ENCODE measurements at regions not wholly inside any gene's neighbourhood (a gene's known extent, or its start where the extent isn't known, plus 50 kb on each side); places are given as distances from the start of the nearest gene placed in this dataset.

DNA sequence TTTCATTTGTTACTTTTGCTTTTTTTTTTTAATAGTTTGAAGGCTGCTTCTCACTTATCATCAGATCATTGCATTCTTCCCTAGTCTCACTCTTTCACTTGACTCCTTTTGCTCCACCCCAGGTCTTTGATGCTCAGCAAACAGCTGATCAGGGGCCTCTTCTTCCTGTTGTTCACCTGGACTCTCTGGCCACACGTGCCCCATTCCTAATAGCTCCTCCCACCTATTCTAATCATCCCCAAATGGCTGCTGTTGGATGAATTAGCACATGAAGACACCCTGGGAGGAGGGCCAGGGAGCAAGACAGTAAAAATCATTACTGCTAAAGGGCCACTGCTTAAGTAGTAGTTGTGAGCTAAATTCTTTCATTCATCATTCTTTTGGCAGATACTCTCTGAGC, 119.5 kb downstream of the MAB21L3 start:
- TF ChIP-seq, protein P1, sequence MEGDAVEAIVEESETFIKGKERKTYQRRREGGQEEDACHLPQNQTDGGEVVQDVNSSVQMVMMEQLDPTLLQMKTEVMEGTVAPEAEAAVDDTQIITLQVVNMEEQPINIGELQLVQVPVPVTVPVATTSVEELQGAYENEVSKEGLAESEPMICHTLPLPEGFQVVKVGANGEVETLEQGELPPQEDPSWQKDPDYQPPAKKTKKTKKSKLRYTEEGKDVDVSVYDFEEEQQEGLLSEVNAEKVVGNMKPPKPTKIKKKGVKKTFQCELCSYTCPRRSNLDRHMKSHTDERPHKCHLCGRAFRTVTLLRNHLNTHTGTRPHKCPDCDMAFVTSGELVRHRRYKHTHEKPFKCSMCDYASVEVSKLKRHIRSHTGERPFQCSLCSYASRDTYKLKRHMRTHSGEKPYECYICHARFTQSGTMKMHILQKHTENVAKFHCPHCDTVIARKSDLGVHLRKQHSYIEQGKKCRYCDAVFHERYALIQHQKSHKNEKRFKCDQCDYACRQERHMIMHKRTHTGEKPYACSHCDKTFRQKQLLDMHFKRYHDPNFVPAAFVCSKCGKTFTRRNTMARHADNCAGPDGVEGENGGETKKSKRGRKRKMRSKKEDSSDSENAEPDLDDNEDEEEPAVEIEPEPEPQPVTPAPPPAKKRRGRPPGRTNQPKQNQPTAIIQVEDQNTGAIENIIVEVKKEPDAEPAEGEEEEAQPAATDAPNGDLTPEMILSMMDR (IDR thresholded peaks at IDR 0.05; ENCODE audit: insufficient read depth, low read depth, low read length, missing control alignments) = no peak
- no peak overlapping the region for H3K4me3 ChIP-seq (ENCODE audit: low read length)
- DNase-seq (ENCODE audit: low read depth) = no peak

DNA sequence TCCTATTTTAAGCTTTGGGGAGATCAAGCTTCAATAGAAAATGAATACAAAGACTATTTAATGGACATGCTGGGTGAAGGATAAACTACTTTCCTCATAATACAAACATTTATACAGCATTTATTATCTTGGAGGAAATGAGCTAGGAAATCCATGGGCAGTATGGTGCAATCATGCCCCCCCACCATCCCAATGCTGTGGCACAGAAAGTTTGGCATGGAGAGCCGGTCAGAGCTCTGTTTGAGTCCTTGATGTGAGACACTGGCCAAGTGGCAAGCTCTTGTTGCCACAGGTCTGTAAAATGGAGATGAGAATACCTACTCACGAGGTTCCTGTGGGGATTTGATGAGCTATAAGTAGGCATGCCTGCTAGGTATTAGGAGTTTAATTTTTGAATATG, 120.6 kb downstream of the MAB21L3 start:
- TF ChIP-seq, protein P1 (IDR thresholded peaks at IDR 0.05; ENCODE audit: insufficient read depth, low read depth, low read length, missing control alignments) = no peak
- no peak for DNase-seq (ENCODE audit: low read depth)

DNA sequence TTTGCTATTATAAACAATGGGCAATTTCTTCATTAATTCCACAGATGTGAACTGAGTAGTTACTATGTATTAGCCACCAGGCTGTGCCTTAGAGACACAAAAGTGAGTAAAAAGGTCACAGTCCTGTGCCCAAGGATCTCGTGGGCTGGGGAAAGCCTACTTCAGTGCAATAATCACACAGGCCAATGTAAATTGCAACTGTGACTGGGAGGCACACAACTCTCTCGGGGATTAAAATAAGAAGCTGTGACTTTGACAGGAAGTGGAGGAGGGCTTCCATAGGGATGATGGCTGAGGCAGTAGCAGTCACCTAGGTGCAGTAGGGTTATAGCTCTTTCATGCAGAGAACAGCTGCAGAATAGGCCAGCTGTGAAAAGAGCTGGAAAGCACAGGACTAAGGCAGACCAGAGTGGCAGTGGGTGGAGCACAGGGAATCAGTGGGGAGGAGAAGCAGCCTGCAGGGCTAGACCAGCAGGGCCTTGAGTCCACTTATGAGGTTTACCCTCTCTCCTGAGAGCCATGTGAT, 121.9 kb downstream of the MAB21L3 start:
- TF ChIP-seq, protein P1 (IDR thresholded peaks at IDR 0.05; ENCODE audit: insufficient read depth, low read depth, low read length, missing control alignments) = no peak
- DNase-seq (ENCODE audit: low read depth) = no peak
- no peak overlapping the region for H3K4me3 ChIP-seq (ENCODE audit: low read length)

More for the DNA sequence above, 120.6 kb downstream of the MAB21L3 start:
- no peak overlapping the region for H3K4me3 ChIP-seq (ENCODE audit: low read length)

DNA sequence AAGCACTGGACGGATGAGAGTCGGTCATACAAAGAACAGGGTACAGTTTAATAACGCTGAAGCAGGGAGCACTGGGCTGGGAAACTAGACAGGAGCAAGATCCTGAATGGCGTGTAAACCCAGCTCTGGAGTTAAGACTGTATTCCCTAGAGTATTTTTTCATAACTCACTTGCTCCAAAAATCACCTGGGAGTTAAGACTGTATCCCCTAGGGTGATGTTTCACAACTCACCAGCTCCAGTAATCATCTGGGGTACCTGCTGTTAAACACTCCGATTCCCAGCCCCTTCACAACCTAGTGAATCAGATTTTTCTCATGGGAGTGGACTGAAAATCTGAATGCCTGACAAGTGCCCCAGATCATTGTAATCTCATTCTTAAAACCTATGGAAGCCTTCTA, 123.2 kb downstream of the MAB21L3 start:
- no peak overlapping the region for H3K4me3 ChIP-seq (ENCODE audit: low read length)

DNA sequence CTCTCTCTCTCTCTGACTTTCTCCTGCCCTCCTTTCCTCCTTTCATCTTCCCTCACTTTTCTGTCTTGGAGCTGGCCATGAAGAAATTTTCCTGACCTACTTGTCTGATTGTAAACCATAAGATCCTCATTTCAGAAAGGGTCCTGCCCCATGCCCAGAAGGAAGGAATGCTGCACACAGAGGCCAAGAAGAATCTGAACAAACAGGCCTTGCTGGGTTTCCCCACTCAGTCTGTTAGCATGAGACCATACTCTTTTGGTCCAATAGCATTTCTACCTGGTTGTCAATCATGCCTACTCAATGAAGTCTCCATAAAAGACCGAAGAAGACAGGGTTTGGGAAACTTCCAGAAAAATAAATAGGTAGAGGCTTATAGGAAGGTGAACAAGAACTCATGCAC, 128.7 kb downstream of the MAB21L3 start:
- no peak overlapping the region for H3K4me3 ChIP-seq (ENCODE audit: low read length)
- peak; percentile 17 for DNase-seq (ENCODE audit: low read depth)
- TF ChIP-seq, protein P1 (IDR thresholded peaks at IDR 0.05; ENCODE audit: insufficient read depth, low read depth, low read length, missing control alignments) = no peak

More for the DNA sequence above, 123.2 kb downstream of the MAB21L3 start:
- TF ChIP-seq, protein P1 (IDR thresholded peaks at IDR 0.05; ENCODE audit: insufficient read depth, low read depth, low read length, missing control alignments) = no peak
- DNase-seq (ENCODE audit: low read depth) = no peak

DNA sequence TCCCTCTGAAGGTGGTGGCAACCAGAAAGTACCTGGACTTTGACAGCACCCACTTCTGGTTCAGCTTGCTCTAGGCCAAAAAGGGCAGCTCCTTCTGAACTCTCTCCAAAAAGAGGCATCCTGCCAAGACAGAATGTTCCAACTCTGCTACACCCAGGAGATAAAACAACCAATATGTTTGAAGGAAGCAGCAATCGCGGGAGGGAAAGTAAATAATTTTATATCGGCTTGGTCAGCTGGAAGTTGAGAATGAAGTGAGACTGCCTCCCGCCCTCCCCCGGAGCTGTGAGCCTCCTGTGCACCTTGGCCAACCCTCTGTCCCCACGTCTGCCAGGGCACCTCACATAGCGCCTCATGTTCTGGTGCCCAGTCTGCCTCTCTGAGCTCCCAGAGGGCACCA, 130.3 kb upstream of the ATP1A1 start:
- DNase-seq (ENCODE audit: low read depth) = no peak
- H3K4me3 ChIP-seq (ENCODE audit: low read length) = no peak overlapping the region
- TF ChIP-seq, protein P1 (IDR thresholded peaks at IDR 0.05; ENCODE audit: insufficient read depth, low read depth, low read length, missing control alignments) = no peak

DNA sequence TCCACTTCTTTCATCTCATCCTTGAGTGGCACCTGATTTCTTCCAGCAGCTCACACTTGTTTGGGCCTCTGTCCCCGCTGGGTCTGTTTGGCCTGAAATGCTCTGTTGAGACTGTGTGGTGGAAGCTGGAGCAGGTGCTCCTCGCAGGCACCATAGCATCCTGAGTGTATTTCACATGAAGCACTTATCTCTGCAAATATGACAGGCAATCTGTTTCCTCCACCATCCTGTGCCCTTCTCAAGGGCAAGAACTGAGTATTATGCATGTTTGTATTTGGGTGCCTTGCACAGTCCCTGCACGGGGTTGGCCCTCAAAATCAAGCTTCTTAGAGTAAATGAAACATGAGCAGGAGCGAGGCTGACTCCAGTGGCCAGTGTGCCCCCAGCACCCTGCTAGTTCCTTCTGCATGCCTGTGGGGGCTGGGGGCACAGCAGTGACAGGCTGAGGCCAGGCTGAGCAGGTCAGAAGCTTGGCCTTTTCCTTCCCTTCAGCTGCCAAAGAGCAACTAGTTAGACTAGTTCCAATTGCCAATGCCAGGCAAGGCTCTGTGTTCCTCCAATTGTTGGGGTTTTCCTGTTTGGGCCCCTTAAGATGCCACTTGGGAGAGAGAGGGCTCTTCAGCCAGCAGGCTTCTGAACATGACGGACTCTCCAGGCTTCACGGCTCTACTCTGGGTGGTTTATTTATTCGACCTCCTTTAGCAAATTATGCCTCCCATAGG, 129.6 kb upstream of the ATP1A1 start:
- TF ChIP-seq, protein P1 (IDR thresholded peaks at IDR 0.05; ENCODE audit: insufficient read depth, low read depth, low read length, missing control alignments) = no peak

More for the DNA sequence above, 129.6 kb upstream of the ATP1A1 start:
- no peak for DNase-seq (ENCODE audit: low read depth)
- no peak overlapping the region for H3K4me3 ChIP-seq (ENCODE audit: low read length)

Data from epithelial cell of esophagus (primary cell).